ENCODE measurements at regions not wholly inside any gene's neighbourhood (a gene's known extent, or its start where the extent isn't known, plus 50 kb on each side); places are given as distances from the start of the nearest gene placed in this dataset.

DNA sequence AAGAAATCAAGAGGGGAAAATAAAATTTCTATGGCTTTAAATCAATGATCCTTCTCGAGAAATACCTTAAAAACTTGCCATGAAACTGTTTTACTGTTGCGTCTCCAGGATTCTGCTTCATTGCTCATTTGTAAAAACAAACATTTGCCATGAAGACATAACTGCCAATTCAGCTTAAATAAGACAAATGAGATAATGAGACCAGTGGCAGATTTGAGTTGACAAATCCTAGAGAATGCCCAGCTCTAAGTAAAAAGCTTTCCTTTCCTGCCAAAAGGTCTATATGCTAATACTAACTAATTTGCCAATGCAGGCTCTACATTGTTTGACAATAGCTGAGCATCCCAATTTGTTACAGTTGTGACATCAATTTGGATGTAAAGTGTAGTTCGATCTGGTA is 400.5 kb upstream of the PCDH9 start:
- TF ChIP-seq, protein P1, sequence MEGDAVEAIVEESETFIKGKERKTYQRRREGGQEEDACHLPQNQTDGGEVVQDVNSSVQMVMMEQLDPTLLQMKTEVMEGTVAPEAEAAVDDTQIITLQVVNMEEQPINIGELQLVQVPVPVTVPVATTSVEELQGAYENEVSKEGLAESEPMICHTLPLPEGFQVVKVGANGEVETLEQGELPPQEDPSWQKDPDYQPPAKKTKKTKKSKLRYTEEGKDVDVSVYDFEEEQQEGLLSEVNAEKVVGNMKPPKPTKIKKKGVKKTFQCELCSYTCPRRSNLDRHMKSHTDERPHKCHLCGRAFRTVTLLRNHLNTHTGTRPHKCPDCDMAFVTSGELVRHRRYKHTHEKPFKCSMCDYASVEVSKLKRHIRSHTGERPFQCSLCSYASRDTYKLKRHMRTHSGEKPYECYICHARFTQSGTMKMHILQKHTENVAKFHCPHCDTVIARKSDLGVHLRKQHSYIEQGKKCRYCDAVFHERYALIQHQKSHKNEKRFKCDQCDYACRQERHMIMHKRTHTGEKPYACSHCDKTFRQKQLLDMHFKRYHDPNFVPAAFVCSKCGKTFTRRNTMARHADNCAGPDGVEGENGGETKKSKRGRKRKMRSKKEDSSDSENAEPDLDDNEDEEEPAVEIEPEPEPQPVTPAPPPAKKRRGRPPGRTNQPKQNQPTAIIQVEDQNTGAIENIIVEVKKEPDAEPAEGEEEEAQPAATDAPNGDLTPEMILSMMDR (IDR thresholded peaks at IDR 0.05 in 8 of 11, conservative IDR thresholded peaks at IDR 0.05 in 3 of 11), result no peak
- TF ChIP-seq POLR2A (IDR thresholded peaks at IDR 0.05) (no peak), POLR2AphosphoS5 (IDR thresholded peaks at IDR 0.05) (no peak)

Data from spleen (tissue), 7 donors.